GM19043 (cell line): ENCODE measurements at regions not wholly inside any gene's neighbourhood (a gene's known extent, or its start where the extent isn't known, plus 50 kb on each side); places are given as distances from the start of the nearest gene placed in this dataset.

Experiments used
- ATAC-seq: cut with Tn5 transposase; IDR thresholded peaks from one replicate; pipeline ENCODE4 v1.9.1; 2021; ENCODE audit warnings: low read depth; ENCODE audit not compliant: unreplicated experiment

DNA sequence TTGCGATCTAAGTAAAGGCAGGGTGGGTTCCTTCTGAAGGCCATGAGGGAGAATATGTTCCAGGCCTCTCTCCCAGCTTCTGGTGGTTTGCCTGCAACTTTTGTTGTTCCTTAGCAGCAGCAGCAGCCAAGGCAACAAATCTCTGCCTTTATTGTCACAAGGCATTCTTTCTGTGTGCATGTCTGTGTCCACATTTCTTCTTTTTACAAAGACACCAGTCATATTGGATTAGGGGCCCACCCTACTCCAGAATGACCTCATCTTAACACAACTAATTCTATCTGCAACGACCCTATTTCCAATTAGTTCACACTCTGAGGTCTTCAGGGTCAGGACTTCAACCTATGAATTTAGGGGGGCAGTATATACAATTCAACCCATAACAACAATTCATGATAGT, 587.5 kb downstream of the XIRP2 start:
- no peak for ATAC-seq

DNA sequence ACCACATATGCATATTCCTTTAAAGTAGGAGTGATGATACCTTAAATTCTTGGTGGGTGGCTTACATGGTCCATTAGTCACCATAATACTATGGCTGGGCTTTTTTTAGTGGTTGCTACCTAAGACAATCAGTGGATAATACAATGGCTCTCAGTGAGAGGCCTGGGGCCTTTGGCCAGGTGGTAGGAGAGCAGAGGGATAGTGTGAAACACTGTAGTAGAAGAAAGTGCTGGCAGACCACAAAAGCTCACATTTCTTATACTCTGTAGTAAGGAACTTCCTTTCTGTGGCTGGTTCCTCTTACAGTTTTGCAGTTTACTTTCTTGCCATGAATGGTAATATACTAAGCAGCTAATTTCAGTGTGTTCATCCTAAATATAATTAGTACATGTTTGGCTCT, 583.5 kb downstream of the XIRP2 start:
- peak; percentile 55 for ATAC-seq

- ATAC-seq: no peak
Measured at GRCh38 chr2:167471332-167471731, 583.1 kb downstream of the XIRP2 start.

DNA sequence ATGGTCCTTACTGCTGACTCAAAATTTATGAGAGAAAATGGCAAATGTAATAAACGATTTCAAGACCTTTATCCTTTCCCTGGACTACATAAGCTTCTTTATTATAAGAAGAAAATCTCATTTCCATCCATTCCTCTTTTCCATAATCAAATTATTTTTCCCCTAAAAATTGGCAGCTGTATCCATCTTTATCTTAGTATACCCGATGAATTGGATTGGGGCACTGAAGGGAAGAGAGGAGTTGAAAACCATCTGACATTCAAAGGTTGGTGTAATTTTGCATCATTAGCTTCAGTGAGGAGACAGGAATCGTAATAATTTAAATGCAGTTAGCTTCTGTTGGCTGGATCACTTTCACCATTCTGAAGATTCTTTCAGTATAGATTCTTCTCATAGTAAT, 574.1 kb downstream of the XIRP2 start:
- no peak for ATAC-seq

DNA sequence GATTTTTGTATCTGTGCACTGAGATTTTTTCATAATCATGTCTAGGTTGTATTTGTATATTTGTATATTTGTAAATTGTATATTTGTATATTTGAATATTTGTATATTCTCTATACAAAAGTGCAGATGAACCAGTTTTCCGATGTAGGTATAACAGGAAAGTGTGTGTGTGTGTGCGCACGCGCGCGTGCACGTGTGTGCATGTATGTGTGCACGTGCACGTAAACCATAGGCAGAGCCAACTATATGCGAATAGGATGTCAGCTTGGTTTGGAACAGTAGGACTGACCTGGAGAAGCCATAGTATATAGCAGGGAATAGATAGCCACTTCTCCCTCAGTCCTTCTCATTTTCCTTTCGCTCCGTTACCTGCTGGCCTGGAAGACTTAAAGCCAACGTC, 565.8 kb downstream of the XIRP2 start:
- ATAC-seq: no peak

- ATAC-seq: no peak
Measured at GRCh38 chr2:167451496-167452289, 563.4 kb downstream of the XIRP2 start.

DNA sequence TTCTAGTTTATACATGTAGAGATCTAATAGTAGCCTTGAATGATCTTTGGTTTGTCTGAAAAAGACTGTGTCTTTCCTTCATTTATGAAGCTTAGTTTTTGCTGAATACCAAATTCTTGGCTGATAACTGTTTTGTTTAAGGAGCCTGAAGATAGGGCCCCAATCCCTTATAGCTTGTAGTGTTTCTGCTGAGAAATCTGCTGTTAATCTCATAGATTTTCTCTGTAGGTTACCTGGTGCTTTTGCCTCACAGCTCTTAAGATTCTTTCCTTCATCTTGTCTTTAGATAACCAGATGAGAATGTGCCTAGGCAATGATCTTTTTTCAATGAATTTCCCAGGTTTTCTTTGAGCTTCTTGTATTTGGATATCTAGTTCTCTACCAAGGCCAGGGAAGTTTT, 562.1 kb downstream of the XIRP2 start:
- no peak for ATAC-seq

- ATAC-seq: no peak
Measured at GRCh38 chr2:167440382-167440781, 552.1 kb downstream of the XIRP2 start.

- ATAC-seq: no peak
Measured at GRCh38 chr2:167438206-167438605, 549.9 kb downstream of the XIRP2 start.

GRCh38 chr2:167431949-167432348, 543.7 kb downstream of the XIRP2 start:
- ATAC-seq: no peak

DNA sequence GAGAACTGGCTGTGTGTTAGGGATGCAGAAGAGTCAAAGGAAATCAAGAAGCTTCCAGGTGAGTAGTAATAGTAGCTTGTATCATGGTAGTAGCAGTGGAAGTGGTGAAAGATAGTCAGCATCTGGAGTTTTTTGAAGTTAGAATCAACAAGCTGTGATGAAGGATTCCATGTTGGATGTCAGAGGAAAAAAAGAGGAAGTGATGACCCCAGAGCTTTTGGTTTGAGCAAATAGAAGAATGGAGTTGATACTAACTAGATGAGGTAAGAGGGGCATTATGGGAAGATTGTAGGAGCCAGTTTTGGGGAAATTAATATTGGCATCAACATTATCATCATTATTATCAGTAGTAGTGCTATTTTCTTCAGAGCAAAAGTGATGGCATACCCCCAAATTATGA, 542.2 kb downstream of the XIRP2 start:
- no peak for ATAC-seq

DNA sequence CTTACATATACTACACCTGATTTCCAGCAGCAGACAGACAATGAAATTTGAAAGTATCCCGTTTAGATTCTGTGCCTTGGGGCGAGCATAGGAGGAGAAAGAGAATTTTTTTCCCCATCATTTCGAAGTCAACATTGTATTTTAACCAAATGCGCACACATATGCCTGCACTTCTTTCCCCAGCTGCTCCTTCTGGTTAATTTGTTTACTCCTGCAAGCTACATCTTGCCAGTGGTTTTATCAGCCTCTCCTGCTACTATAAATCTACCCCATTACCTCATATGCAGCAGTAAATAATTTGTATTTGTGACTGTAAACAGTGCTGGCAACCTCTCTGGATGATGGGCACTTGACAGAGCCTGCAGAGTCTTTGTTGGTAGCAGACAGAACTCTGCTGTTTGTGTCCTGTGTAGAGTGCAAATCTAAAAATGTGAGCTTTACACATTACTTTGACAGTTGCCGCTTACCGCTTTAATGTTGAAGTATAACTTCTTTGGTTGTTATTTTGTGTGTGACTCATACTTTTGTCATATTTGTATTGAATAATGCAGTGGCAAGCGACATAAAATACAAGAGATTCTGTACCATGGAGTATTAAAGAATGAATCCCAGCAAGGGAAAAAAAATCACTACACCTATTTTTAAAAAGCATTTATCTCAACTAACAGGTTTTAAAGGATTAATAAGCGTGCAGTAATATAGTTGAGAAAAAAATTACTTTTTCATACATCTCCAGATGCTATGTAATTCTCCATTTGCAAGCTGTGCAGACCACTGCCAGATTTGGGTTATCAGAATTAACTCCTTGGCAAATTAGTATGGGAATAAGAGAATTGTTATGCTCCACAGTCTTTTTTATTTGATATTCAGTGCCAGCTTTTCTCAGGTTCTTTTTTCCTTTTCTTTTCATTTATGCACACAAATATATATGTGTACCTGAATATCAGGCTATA, 536.8 kb downstream of the XIRP2 start:
- ATAC-seq: no peak

DNA sequence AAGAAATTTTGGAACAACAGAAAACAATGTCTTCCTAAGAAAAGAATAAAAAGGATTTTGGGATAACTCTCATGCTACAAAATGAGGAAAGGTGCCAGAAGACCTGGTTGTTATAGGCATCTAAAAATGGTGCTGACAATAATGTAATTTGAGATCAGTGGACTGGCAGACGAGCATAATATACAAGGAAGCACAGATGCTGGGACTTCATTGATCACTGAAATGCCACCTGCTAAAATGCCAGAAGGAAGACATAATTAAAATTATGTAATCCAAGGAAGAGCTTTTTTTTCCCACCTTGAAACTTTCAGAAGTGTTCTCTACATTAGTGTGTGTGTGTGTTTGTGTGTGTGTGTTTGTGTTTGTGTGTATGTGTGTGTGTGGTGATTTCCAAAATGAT, 535.9 kb downstream of the XIRP2 start:
- ATAC-seq: no peak

GRCh38 chr2:167423731-167424130, 535.5 kb downstream of the XIRP2 start:
- ATAC-seq: no peak

DNA sequence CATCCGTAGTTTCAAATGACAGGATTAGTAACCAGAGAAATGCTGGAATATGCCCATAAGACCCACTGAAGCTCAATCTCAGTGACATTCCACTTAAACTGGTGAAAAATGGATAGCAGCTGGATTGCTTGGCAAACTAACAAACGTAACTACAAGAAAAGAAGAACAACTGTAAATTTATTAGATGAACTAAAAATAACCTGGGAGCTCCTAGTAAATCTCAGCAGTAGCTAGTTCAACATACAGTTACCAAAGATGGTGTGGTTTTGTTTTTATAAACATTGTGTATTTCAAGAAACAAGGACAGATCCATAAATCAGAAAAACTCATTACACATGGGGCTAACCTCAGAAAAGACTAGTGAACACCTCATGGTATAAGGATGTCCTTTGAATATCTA, 531.9 kb downstream of the XIRP2 start:
- no peak for ATAC-seq

- no peak for ATAC-seq
Measured at GRCh38 chr2:167415068-167415467, 526.8 kb downstream of the XIRP2 start.

DNA sequence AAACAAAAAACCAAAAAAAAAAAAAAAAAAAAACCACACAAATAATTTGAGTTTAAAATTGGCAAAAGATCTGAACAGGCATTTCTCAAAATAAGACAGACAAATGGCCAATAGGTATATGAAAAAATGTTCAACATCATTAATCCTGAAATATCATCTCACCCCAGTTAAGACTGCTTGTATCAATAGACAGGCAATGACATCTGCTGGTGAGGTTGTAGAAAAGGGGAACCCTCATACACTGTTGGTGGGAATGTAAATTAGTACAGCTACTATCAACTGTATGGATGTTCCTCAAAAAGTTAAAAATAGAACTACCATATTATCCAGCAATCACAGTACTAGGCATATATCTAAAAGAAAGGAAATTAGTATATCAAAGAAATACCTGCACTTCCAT, 523.1 kb downstream of the XIRP2 start:
- no peak for ATAC-seq

DNA sequence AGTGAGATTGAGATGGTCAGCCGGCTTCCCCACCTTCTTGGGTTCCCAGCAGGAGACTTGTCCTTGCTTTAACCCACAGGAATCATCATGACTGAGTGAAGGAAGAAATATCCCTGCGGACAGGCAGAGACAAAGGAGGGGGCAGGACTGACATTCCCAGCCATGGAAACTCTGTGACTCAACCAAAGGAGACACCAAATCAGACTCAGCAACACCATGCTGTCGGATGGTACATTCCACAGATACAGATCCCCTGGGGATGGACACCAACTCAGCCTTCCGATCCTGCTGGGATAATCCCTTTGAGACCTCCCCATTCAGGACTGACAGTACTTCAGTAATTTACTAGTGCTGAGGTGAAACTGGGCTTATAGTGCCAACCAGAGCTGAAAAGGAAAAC, 518.3 kb downstream of the XIRP2 start:
- ATAC-seq: no peak

DNA sequence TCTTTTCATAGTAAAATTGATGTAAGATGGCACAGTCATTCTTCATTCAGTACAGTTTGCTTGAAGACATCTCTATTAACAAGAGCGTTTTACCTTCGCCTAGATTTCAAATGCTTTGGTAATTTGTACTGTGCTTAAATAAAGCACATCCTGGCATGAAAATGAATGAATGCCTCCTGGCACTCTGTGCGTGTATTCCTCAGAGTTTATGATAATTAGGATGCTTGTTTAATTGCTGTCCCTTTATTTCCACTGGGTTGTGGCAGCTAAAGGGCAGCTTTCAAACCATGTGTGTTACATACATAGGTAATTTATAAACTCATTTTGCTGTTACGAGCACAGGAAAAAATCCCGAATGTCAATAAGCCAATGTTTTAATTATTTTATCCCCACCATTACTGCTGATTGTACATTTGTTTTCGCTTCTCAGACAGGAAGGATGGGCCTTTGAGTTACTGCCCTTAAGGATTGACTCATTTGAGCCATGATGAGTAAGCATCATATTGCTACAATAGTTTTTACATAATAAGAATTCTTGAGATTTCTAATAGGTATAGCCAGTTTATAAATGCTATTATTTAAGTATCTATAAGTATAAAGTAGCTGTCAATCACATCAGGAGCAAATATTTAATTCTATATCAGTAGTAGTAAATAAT, 516.5 kb downstream of the XIRP2 start:
- no peak for ATAC-seq

DNA sequence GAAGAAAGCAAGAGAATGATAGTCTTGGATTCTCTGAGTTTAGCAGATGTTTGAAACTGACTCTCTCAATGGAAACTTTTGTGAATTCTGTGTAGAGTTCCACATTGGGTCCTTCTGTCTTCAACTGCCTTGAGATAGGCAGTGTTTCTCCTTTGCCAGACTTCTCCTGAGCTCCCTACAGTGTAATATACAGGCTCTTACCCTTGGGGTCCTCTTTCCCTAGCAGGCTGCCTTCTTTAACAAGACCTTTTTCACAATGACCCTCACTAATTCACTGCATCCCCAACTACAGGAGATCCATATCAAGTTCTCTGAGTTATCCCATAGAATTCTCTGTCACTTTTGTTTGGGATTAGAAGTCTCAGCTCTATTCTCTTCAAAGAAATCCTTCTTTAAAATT, 513.0 kb downstream of the XIRP2 start:
- ATAC-seq: no peak

- ATAC-seq: no peak
Measured at GRCh38 chr2:167400546-167400945, 512.3 kb downstream of the XIRP2 start.
